GM12892 (cell line): ENCODE measurements at regions not wholly inside any gene's neighbourhood (a gene's known extent, or its start where the extent isn't known, plus 50 kb on each side); places are given as distances from the start of the nearest gene placed in this dataset.

Experiments used
- POLR2A ChIP-seq: IDR thresholded peaks from 2 replicates; pipeline ENCODE4 v1.6.1; 2011; ENCODE audit warnings: low read depth, low read length, control low read depth
- POLR2AphosphoS5 ChIP-seq: IDR thresholded peaks from 2 replicates; pipeline ENCODE4 v1.6.1; 2011; ENCODE audit warnings: low read depth, low read length, control low read depth
- TAF1 ChIP-seq: IDR thresholded peaks from 2 replicates; pipeline ENCODE4 v1.6.1; 2011; ENCODE audit warnings: low read depth, mild to moderate bottlenecking, control low read depth, low read length, borderline replicate concordance

DNA sequence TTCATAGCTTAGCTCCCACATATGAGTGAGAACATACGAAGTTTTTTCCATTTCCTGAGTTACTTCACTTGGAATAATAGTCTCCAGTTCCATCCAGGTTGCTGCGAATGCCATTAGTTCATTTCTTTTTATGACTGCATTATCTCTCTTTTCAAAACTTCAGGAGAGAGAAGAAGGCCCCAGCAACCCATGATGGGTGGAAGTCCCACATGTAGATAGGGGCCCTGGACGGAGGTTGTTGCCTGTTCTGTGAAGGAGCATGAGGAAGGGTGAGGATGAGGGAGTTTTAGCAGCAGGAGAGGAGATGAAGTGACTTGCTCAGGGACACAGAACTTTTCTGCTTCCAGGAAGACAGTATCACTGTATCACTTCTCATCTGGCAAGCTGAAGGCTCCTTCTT lies 102.2 kb upstream of the KLF4 start:
- no peak for TF ChIP-seq POLR2A
- TF ChIP-seq POLR2AphosphoS5: no peak
- no peak for TF ChIP-seq TAF1
